Tibial artery (tissue), 4 donors: ENCODE measurements at regions not wholly inside any gene's neighbourhood (a gene's known extent, or its start where the extent isn't known, plus 50 kb on each side); places are given as distances from the start of the nearest gene placed in this dataset.

Source experiments
- DNase-seq, 2 donors: peaks; one replicate each; pipeline ENCODE4 v3.0.0-alpha.2; 2019
- H3K27ac ChIP-seq, 2 donors: fragments of 200-600 bp; sonication (generic) in 1 of 2; 1 replicate in 1 of 2; 2 replicates in 1 of 2; pipeline ENCODE4 v1.5.1; 2018 to 2019; ENCODE audit warnings: mild to moderate bottlenecking in 1 of 2
- H3K27me3 ChIP-seq, 2 donors: fragments of 200-600 bp; sonication (generic) in 1 of 2; one replicate each; pipeline versions ENCODE4 v1.5.1 to v1.6.0; 2016 to 2019
- H3K36me3 ChIP-seq, 3 donors: fragments of 200-600 bp; sonication (generic) in 2 of 3; one replicate each; pipeline ENCODE4 v1.5.1; 2016 to 2019; ENCODE audit warnings: mild to moderate bottlenecking in 2 of 3
- H3K4me1 ChIP-seq, 4 donors: fragments of 200-600 bp; sonication (generic) in 2 of 4; 1 replicate in 3 of 4; 2 replicates in 1 of 4; pipeline ENCODE4 v1.5.1; 2016 to 2019
- H3K4me3 ChIP-seq, 2 donors: fragments of 200-600 bp; sonication (generic) in 1 of 2; 1 replicate in 1 of 2; 2 replicates in 1 of 2; pipeline ENCODE4 v1.5.1; 2018 to 2019; ENCODE audit warnings: mild to moderate bottlenecking in 2 of 2
- H3K9me3 ChIP-seq, 3 donors: fragments of 200-600 bp; sonication (generic) in 1 of 3; one replicate each; pipeline ENCODE4 v1.5.1; 2016 to 2019
- CTCF ChIP-seq, 2 experiments: fragments of 200-600 bp in 1 of 2; fragments of 450-650 bp in 1 of 2; IDR thresholded peaks; one replicate each; pipeline ENCODE4 v1.5.1; 2017 to 2019; ENCODE audit warnings: antibody characterized with exemption in 2 of 2, mild to moderate bottlenecking in 1 of 2, moderate library complexity in 1 of 2
- intact Hi-C: fragments of 100-400 bp; cut with DNase I; formaldehyde crosslinking; loops from one replicate; pipeline ENCODE4 v1.15.0; 2023; ENCODE audit warnings: low total_unique reads

GRCh38 chr4:167541286-167541685 lies 307.0 kb upstream of the SPOCK3 start:
- no peaks in the 10 kb centered on the region for H3K27me3 ChIP-seq
- intact Hi-C loops: no loop called here
- TF ChIP-seq CTCF (IDR thresholded peaks at IDR 0.05): no peak
- H3K27ac ChIP-seq: no peak overlapping the region
- no peaks in the 10 kb centered on the region for H3K36me3 ChIP-seq
- no peak overlapping the region for H3K4me3 ChIP-seq
- H3K9me3 ChIP-seq: no peaks in the 10 kb centered on the region
- no peaks in the 10 kb centered on the region for H3K4me1 ChIP-seq
- no peak for DNase-seq

GRCh38 chr4:167544391-167544790 lies 310.1 kb upstream of the SPOCK3 start:
- H3K27me3 ChIP-seq: no peaks in the 10 kb centered on the region
- no peaks in the 10 kb centered on the region for H3K4me1 ChIP-seq
- no peaks in the 10 kb centered on the region for H3K9me3 ChIP-seq
- DNase-seq: no peak
- no peaks in the 10 kb centered on the region for H3K36me3 ChIP-seq
- H3K4me3 ChIP-seq: no peak overlapping the region
- no peak overlapping the region for H3K27ac ChIP-seq
- intact Hi-C loops: no loop called here
- no peak for TF ChIP-seq CTCF (IDR thresholded peaks at IDR 0.05)

GRCh38 chr4:167550021-167550420 lies 315.7 kb upstream of the SPOCK3 start:
- DNase-seq: no peak
- Histone ChIP-seq H3K27me3 (no peaks in the 10 kb centered on the region), H3K4me1 (no peaks in the 10 kb centered on the region), H3K4me3 (no peak overlapping the region), H3K36me3 (no peaks in the 10 kb centered on the region), H3K9me3 (no peaks in the 10 kb centered on the region), H3K27ac (no peak overlapping the region)
- intact Hi-C loops: no loop called here
- TF ChIP-seq CTCF (IDR thresholded peaks at IDR 0.05): no peak

- DNase-seq: no peak
- intact Hi-C loops: no loop called here
- H3K36me3 ChIP-seq: no peaks in the 10 kb centered on the region
- H3K27me3 ChIP-seq: no peaks in the 10 kb centered on the region
- no peak for TF ChIP-seq CTCF (IDR thresholded peaks at IDR 0.05)
- H3K9me3 ChIP-seq: peaks cover 0 to 8% (median 0%) of the 10 kb centered on the region in 3 donors
- no peak overlapping the region for H3K4me3 ChIP-seq
- no peak overlapping the region for H3K27ac ChIP-seq
- no peaks in the 10 kb centered on the region for H3K4me1 ChIP-seq
These were observed 321.2 kb upstream of the SPOCK3 start for GRCh38 chr4:167555338-167556022.

- H3K36me3 ChIP-seq: no peaks in the 10 kb centered on the region
- no peak for DNase-seq
- no peak for TF ChIP-seq CTCF (IDR thresholded peaks at IDR 0.05)
- H3K9me3 ChIP-seq: peaks cover 0 to 5% (median 0%) of the 10 kb centered on the region in 3 donors
- no peak overlapping the region for H3K4me3 ChIP-seq
- no peaks in the 10 kb centered on the region for H3K4me1 ChIP-seq
- no peak overlapping the region for H3K27ac ChIP-seq
- H3K27me3 ChIP-seq: no peaks in the 10 kb centered on the region
- intact Hi-C loops: no loop called here
These were observed 344.6 kb upstream of the SPOCK3 start for GRCh38 chr4:167578906-167579305.
